ENCODE measurements at regions not wholly inside any gene's neighbourhood (a gene's known extent, or its start where the extent isn't known, plus 50 kb on each side); places are given as distances from the start of the nearest gene placed in this dataset.

DNA sequence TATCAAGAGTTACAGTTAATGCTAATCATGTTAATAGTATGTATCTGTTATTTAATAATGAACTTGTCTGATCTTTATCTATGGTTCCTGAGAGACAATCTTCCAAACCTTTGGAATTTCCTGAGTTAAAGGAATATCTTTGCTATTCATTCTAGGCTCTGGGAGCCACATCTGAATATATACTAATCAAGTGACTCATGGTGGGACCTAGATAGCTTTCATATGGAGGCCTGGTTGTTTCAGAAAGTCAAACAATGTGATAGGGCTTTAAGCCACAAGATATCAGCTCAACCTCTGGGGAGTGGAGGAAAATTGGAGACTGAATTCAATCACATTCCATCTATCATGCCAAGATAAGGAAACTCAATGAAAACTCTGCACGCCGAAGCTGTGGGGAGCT, 746.4 kb downstream of the TNS3 start:
- TF ChIP-seq POLR2AphosphoS5 (IDR thresholded peaks at IDR 0.05; ENCODE audit: low read depth) (no peak), EZH2phosphoT487 (IDR thresholded peaks at IDR 0.05; ENCODE audit: unreplicated experiment) (no peak)
- TF ChIP-seq, protein P1, sequence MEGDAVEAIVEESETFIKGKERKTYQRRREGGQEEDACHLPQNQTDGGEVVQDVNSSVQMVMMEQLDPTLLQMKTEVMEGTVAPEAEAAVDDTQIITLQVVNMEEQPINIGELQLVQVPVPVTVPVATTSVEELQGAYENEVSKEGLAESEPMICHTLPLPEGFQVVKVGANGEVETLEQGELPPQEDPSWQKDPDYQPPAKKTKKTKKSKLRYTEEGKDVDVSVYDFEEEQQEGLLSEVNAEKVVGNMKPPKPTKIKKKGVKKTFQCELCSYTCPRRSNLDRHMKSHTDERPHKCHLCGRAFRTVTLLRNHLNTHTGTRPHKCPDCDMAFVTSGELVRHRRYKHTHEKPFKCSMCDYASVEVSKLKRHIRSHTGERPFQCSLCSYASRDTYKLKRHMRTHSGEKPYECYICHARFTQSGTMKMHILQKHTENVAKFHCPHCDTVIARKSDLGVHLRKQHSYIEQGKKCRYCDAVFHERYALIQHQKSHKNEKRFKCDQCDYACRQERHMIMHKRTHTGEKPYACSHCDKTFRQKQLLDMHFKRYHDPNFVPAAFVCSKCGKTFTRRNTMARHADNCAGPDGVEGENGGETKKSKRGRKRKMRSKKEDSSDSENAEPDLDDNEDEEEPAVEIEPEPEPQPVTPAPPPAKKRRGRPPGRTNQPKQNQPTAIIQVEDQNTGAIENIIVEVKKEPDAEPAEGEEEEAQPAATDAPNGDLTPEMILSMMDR (conservative IDR thresholded peaks at IDR 0.05; ENCODE audit: low read depth in 2 of 2): no peak
